GM23248 (cell line): ENCODE measurements at regions not wholly inside any gene's neighbourhood (a gene's known extent, or its start where the extent isn't known, plus 50 kb on each side); places are given as distances from the start of the nearest gene placed in this dataset.

ENCODE experiments used
- DNase-seq: peaks from one replicate; pipeline ENCODE4 v3.0.0-alpha.2; 2015
- H2AFZ ChIP-seq: fragments of 200-600 bp; sonication (generic); 2 replicates; pipeline ENCODE4 v1.6.1; 2016; ENCODE audit warnings: antibody characterized with exemption
- H3F3A ChIP-seq: fragments of 200-600 bp; sonication (generic); 2 replicates; pipeline ENCODE4 v1.6.1; 2016; ENCODE audit warnings: mild to moderate bottlenecking, antibody characterized with exemption, mixed run types; ENCODE audit not compliant: insufficient read depth
- H3K27ac ChIP-seq: fragments of 200-600 bp; sonication (generic); 2 replicates; pipeline ENCODE4 v1.5.1; 2016; ENCODE audit warnings: mild to moderate bottlenecking
- H3K27me3 ChIP-seq: fragments of 200-600 bp; sonication (generic); replicated peaks from 2 replicates; pipeline ENCODE4 v1.6.1; 2016; ENCODE audit warnings: mild to moderate bottlenecking; ENCODE audit not compliant: insufficient read depth
- H3K36me3 ChIP-seq: fragments of 200-600 bp; sonication (generic); 2 replicates; pipeline ENCODE4 v1.6.1; 2016; ENCODE audit warnings: low read depth, mild to moderate bottlenecking
- H3K4me1 ChIP-seq: fragments of 200-600 bp; sonication (generic); 2 replicates; pipeline ENCODE4 v1.6.1; 2016; ENCODE audit warnings: mild to moderate bottlenecking; ENCODE audit not compliant: insufficient read depth
- H3K4me2 ChIP-seq: fragments of 200-600 bp; sonication (generic); one replicate; pipeline ENCODE4 v1.6.1; 2016; ENCODE audit warnings: mild to moderate bottlenecking; ENCODE audit not compliant: unreplicated experiment
- H3K4me3 ChIP-seq: fragments of 200-600 bp; sonication (generic); 2 replicates; pipeline ENCODE4 v1.5.1; 2016; ENCODE audit warnings: mild to moderate bottlenecking
- H3K79me2 ChIP-seq: fragments of 200-600 bp; sonication (generic); 2 replicates; pipeline ENCODE4 v1.6.1; 2016; ENCODE audit warnings: mild to moderate bottlenecking; ENCODE audit not compliant: insufficient read depth
- H3K9ac ChIP-seq: fragments of 200-600 bp; sonication (generic); 2 replicates; pipeline ENCODE4 v1.6.1; 2016; ENCODE audit warnings: mild to moderate bottlenecking
- H3K9me2 ChIP-seq: fragments of 200-600 bp; sonication (generic); 2 replicates; pipeline ENCODE4 v1.6.1; 2016; ENCODE audit warnings: mixed run types, mild to moderate bottlenecking, moderate library complexity; ENCODE audit not compliant: insufficient read depth
- H3K9me3 ChIP-seq: fragments of 200-600 bp; sonication (generic); one replicate; pipeline ENCODE4 v1.6.1; 2017; ENCODE audit warnings: low read depth
- H4K20me1 ChIP-seq: fragments of 200-600 bp; sonication (generic); 2 replicates; pipeline ENCODE4 v1.6.0; 2016; ENCODE audit not compliant: insufficient read depth
- EZH2 ChIP-seq: fragments of 200-600 bp; sonication (generic); IDR thresholded peaks from 2 replicates; pipeline ENCODE4 v1.6.1; 2018; ENCODE audit warnings: antibody characterized with exemption, mild to moderate bottlenecking; ENCODE audit not compliant: insufficient read depth, poor library complexity, severe bottlenecking
- EZH2phosphoT487 ChIP-seq: fragments of 200-600 bp; sonication (generic); IDR thresholded peaks from 2 replicates; pipeline ENCODE4 v1.6.1; 2018; ENCODE audit warnings: antibody characterized with exemption, moderate library complexity, mild to moderate bottlenecking, low read depth; ENCODE audit not compliant: insufficient read depth
- WGBS, 2 experiments: methylation state at CpG; one replicate each; pipeline ENCODE4 v1.1.6; 2015 to 2017; ENCODE audit warnings: low lambda C conversion rate in 2 of 2, low coverage in 1 of 2; ENCODE audit errors: missing lambda C conversion rate in 2 of 2; 5-methylcytosine and 5-hydroxymethylcytosine counted together
- in situ Hi-C: fragments of 300-500 bp; cut with MboI; formaldehyde crosslinking; loops from 2 replicates; pipeline ENCODE4 v1.15.0; 2020

- Histone ChIP-seq H3K27ac (no peak overlapping the region), H3K27me3 (peaks cover 42% of the 10 kb centered on the region), H4K20me1 (no peaks in the 10 kb centered on the region), H3F3A (no peaks in the 10 kb centered on the region), H3K79me2 (no peaks in the 10 kb centered on the region), H3K9me2 (no peaks in the 10 kb centered on the region), H3K4me1 (no peaks in the 10 kb centered on the region), H3K36me3 (no peaks in the 10 kb centered on the region), H3K9ac (no peak overlapping the region), H3K9me3 (no peaks in the 10 kb centered on the region), H3K4me2 (no peak overlapping the region), H2AFZ (no peak overlapping the region), H3K4me3 (no peak overlapping the region)
- no peak for DNase-seq
- 24% methylated on average over 2 of the region's 2 CpGs for WGBS, 2 experiments
- in situ Hi-C loops = no loop called here
- TF ChIP-seq EZH2 = no peak
- TF ChIP-seq EZH2phosphoT487 = no peak
Measured at GRCh38 chr1:214199585-214199984, 81.4 kb upstream of the SMYD2 start.

GRCh38 chr1:214202992-214203391 is 78.0 kb upstream of the SMYD2 start:
- Histone ChIP-seq H2AFZ (no peak overlapping the region), H3K4me3 (no peak overlapping the region), H3K27me3 (peaks cover 30% of the 10 kb centered on the region), H3K4me1 (no peaks in the 10 kb centered on the region), H3K79me2 (no peaks in the 10 kb centered on the region), H3K9ac (no peak overlapping the region), H3K36me3 (no peaks in the 10 kb centered on the region), H4K20me1 (no peaks in the 10 kb centered on the region), H3K9me2 (no peaks in the 10 kb centered on the region), H3F3A (no peaks in the 10 kb centered on the region), H3K27ac (no peak overlapping the region), H3K4me2 (no peak overlapping the region), H3K9me3 (no peaks in the 10 kb centered on the region)
- DNase-seq = no peak
- WGBS, 2 experiments = 37 to 49% methylated on average over 3 of the region's 3 CpGs
- in situ Hi-C loops = loop anchor here (25.0 kb wide), 2 partner anchors 384 to 1334 kb away; no protein-coding TSS in a partner anchor
- TF ChIP-seq EZH2phosphoT487 (no peak), EZH2 (no peak)

GRCh38 chr1:214205053-214205452 is 75.9 kb upstream of the SMYD2 start:
- H3K4me1 ChIP-seq = no peaks in the 10 kb centered on the region
- in situ Hi-C loops = loop anchor here (25.0 kb wide), 2 partner anchors 382 to 1332 kb away; no protein-coding TSS in a partner anchor
- H3F3A ChIP-seq = no peaks in the 10 kb centered on the region
- H3K36me3 ChIP-seq = no peaks in the 10 kb centered on the region
- H3K4me2 ChIP-seq = no peak overlapping the region
- peaks cover 18% of the 10 kb centered on the region for H3K27me3 ChIP-seq
- H2AFZ ChIP-seq = no peak overlapping the region
- no peak overlapping the region for H3K27ac ChIP-seq
- DNase-seq = no peak
- H3K9me2 ChIP-seq = no peaks in the 10 kb centered on the region
- no peak overlapping the region for H3K9ac ChIP-seq
- 55 to 62% methylated on average over 8 of the region's 8 CpGs for WGBS, 2 experiments
- no peaks in the 10 kb centered on the region for H4K20me1 ChIP-seq
- no peak for TF ChIP-seq EZH2phosphoT487
- no peak for TF ChIP-seq EZH2
- H3K79me2 ChIP-seq = no peaks in the 10 kb centered on the region
- H3K4me3 ChIP-seq = no peak overlapping the region
- no peaks in the 10 kb centered on the region for H3K9me3 ChIP-seq

GRCh38 chr1:214208460-214208859 is 72.5 kb upstream of the SMYD2 start:
- no peak for DNase-seq
- Histone ChIP-seq H3K9ac (no peak overlapping the region), H4K20me1 (no peaks in the 10 kb centered on the region), H3K4me2 (no peak overlapping the region), H3K27ac (no peak overlapping the region), H3K9me3 (no peaks in the 10 kb centered on the region), H2AFZ (no peak overlapping the region), H3K36me3 (no peaks in the 10 kb centered on the region), H3K9me2 (no peaks in the 10 kb centered on the region), H3K27me3 (no peaks in the 10 kb centered on the region), H3F3A (peaks cover 12% of the 10 kb centered on the region), H3K4me1 (peaks cover 10% of the 10 kb centered on the region), H3K79me2 (no peaks in the 10 kb centered on the region), H3K4me3 (no peak overlapping the region)
- TF ChIP-seq EZH2 = no peak
- TF ChIP-seq EZH2phosphoT487 = no peak
- WGBS, 2 experiments = 85 to 90% methylated on average over 14 of the region's 14 CpGs
- in situ Hi-C loops = loop anchor here (25.0 kb wide), 2 partner anchors 379 to 1329 kb away; no protein-coding TSS in a partner anchor
